ENCODE measurements at regions not wholly inside any gene's neighbourhood (a gene's known extent, or its start where the extent isn't known, plus 50 kb on each side); places are given as distances from the start of the nearest gene placed in this dataset.

- intact Hi-C loops (cut with DNase I), result no loop called here
- peaks cover 0 to 29% (median 0%) of the 10 kb centered on the region in 4 donors for H3K27me3 ChIP-seq
- WGBS, 2 donors, result 52 to 65% methylated on average over 3 of the region's 3 CpGs
Measured at GRCh38 chr10:28837613-28838390, 160.5 kb downstream of the BAMBI start.

DNA sequence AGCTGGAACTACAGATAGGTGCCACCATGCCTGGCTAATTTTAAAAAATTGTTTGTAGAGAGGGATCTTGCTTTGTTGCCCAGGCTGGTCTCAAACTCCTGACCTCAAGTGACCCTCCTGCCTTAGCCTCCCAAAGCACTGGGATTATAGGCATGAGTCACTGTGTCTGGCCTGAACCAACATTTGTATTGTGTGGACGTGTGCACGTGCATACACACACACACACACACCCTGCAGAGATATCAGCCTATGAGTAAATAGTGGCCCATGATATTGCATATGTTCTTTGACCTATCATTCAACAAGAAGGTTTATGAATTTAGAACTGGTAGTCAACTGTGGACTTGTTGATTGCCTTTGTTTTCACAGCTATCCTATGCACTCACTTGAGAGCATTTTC, 161.6 kb downstream of the BAMBI start:
- TF ChIP-seq POLR2A (IDR thresholded peaks at IDR 0.05) (no peak), CTCF (IDR thresholded peaks at IDR 0.05) (no peak)
- Histone ChIP-seq H3K4me1 (no peaks in the 10 kb centered on the region), H3K9me3 (peaks cover 0 to 2% (median 0%) of the 10 kb centered on the region in 3 donors), H3K27ac (no peak overlapping the region), H3K4me3 (no peak overlapping the region), H3K36me3 (no peaks in the 10 kb centered on the region), H3K27me3 (peaks cover 0 to 32% (median 0%) of the 10 kb centered on the region in 4 donors)
- no peak for DNase-seq
- WGBS, 2 donors, result 18 to 36% methylated on average over 2 of the region's 2 CpGs
- intact Hi-C loops (cut with DNase I), result no loop called here

More at GRCh38 chr10:28837613-28838390, 160.5 kb downstream of the BAMBI start:
- Histone ChIP-seq H3K9me3 (no peaks in the 10 kb centered on the region), H3K36me3 (no peaks in the 10 kb centered on the region), H3K4me1 (no peaks in the 10 kb centered on the region), H3K27ac (no peak overlapping the region), H3K4me3 (no peak overlapping the region)
- TF ChIP-seq CTCF (IDR thresholded peaks at IDR 0.05) (no peak), POLR2A (IDR thresholded peaks at IDR 0.05) (no peak)
- DNase-seq, result no peak

DNA sequence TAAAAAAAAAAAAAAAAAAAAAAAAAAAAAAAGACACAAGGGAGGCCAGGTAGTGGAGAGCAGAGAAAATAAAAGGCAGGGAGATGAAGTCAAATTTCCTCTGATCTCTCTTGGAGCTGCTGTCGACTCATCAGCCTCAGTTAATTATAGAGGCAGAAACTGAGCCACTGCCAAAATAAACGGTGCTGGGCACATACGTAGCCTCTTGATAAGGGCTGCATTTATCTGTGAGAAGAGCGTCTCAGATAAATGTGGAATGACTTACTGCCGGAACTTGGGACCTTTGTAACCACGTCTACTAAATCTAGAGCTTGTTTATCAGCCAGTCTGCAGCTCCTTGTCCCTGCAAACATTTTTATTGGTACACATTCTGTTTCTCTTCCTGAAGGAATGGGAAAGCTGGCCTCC, 162.3 kb downstream of the BAMBI start:
- TF ChIP-seq POLR2A (IDR thresholded peaks at IDR 0.05), result no peak
- TF ChIP-seq CTCF (IDR thresholded peaks at IDR 0.05), result no peak
- DNase-seq, result no peak
- Histone ChIP-seq H3K27ac (no peak overlapping the region), H3K36me3 (no peaks in the 10 kb centered on the region), H3K9me3 (peaks cover 0 to 9% (median under 1%) of the 10 kb centered on the region in 3 donors), H3K4me1 (no peaks in the 10 kb centered on the region), H3K4me3 (no peak overlapping the region), H3K27me3 (peaks cover 0 to 37% (median 0%) of the 10 kb centered on the region in 4 donors)
- intact Hi-C loops (cut with DNase I), result no loop called here
- 31 to 48% methylated on average over 6 of the region's 6 CpGs for WGBS, 2 donors

GRCh38 chr10:28840202-28840601, 162.9 kb downstream of the BAMBI start:
- TF ChIP-seq POLR2A (IDR thresholded peaks at IDR 0.05) (no peak), CTCF (IDR thresholded peaks at IDR 0.05) (no peak)
- DNase-seq, result no peak
- H3K27ac ChIP-seq, result no peak overlapping the region
- H3K4me1 ChIP-seq, result no peaks in the 10 kb centered on the region
- peaks cover 0 to 37% (median 0%) of the 10 kb centered on the region in 4 donors for H3K27me3 ChIP-seq
- peaks cover 0 to 15% (median 7%) of the 10 kb centered on the region in 3 donors for H3K9me3 ChIP-seq
- no peak overlapping the region for H3K4me3 ChIP-seq
- intact Hi-C loops (cut with DNase I), result no loop called here
- WGBS, 2 donors, result 78 to 87% methylated on average over 5 to 6 of the region's 6 CpGs
- H3K36me3 ChIP-seq, result no peaks in the 10 kb centered on the region

- Histone ChIP-seq H3K9me3 (peaks cover 0 to 16% (median 14%) of the 10 kb centered on the region in 3 donors), H3K4me1 (no peaks in the 10 kb centered on the region), H3K4me3 (no peak overlapping the region), H3K36me3 (no peaks in the 10 kb centered on the region), H3K27ac (no peak overlapping the region), H3K27me3 (peaks cover 0 to 35% (median 0%) of the 10 kb centered on the region in 4 donors)
- WGBS, 2 donors, result 51 to 66% methylated on average over 4 of the region's 4 CpGs
- TF ChIP-seq CTCF (IDR thresholded peaks at IDR 0.05) (no peak), POLR2A (IDR thresholded peaks at IDR 0.05) (no peak)
- intact Hi-C loops (cut with DNase I), result no loop called here
- DNase-seq, result no peak
Measured at GRCh38 chr10:28840971-28841370, 163.7 kb downstream of the BAMBI start.

All from esophagus squamous epithelium (tissue), 5 donors.